ENCODE measurements at regions not wholly inside any gene's neighbourhood (a gene's known extent, or its start where the extent isn't known, plus 50 kb on each side); places are given as distances from the start of the nearest gene placed in this dataset.

DNA sequence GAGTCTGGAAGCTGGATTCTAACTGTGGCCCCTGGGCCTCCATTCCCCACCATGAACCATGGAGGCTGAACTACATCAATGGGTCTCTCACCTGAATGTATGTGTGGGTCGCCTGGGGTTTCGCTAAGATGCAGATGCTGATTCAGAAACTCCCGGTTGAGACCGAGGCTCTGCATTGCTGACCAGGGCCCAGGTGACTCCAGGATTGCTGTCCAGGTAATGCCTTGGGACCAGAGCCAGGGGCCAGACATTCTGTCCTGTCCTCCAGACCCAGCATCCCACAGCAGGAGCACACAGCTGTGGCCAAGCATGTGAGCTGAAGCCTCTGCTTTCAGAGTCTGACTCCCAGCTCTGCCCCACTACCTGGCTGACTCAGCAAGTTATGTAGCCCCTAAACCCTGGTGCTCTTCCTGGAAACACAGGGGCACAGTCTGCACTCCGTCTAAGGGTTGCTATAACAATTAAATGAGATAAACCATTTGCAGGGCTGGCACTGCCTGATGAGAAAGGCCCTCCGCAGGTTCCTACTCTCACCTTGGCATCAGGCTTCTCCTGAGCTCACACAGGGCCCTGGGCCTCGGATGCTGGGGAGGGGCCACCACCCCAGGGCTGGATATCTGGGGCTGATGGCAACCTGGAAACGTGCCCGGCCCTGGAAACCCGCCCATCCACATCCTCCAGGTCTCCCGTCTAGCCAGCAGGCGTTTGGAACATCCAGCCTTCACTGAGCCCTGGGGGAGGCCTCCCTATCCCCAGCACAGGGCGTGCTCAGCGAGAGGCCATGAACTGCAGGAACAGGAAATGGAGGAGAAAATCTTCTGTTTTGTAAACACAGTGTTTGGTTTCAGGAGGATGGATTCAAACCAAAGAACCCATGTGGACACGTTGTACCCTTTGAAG, 175.7 kb downstream of the DLL1 start:
- Histone ChIP-seq H3K9me1 (replicated peaks; ENCODE audit: control insufficient read depth, extremely low read depth, insufficient read depth, low read length) (no peaks in the 10 kb centered on the region), H3K27me3 (ENCODE audit: control insufficient read depth in 2 of 2, insufficient read depth in 2 of 2, low read length in 2 of 2) (no peaks in the 10 kb centered on the region), H3K9ac (replicated peaks; ENCODE audit: extremely low read depth, insufficient read depth, low read length) (no peak overlapping the region), H2AFZ (ENCODE audit: low read depth, low read length) (no peak overlapping the region), H3K4me3 (replicated peaks in 1 of 3; ENCODE audit: insufficient read depth in 1 of 3, low read depth in 1 of 3, low read length in 3 of 3) (no peak overlapping the region), H3K36me3 (ENCODE audit: control insufficient read depth in 2 of 2, extremely low read depth in 1 of 2, insufficient read depth in 2 of 2, low read length in 2 of 2) (no peaks in the 10 kb centered on the region), H3K4me1 (ENCODE audit: control insufficient read depth, extremely low read depth, insufficient read depth, low read length) (no peaks in the 10 kb centered on the region), H3K79me2 (ENCODE audit: control insufficient read depth, insufficient read depth, low read length) (no peaks in the 10 kb centered on the region), H3K9me3 (replicated peaks; ENCODE audit: control insufficient read depth, insufficient read depth, low read length) (no peaks in the 10 kb centered on the region), H3K27ac (ENCODE audit: insufficient read depth, low read depth, low read length) (no peak overlapping the region), H3K4me2 (ENCODE audit: insufficient read depth, low read length) (no peak overlapping the region), H4K20me1 (replicated peaks; ENCODE audit: control insufficient read depth, extremely low read depth, insufficient read depth, low read length) (no peaks in the 10 kb centered on the region)
- no peak for DNase-seq (ENCODE audit: low read depth, low spot score)
- ChIA-PET CTCF (no interaction called here), POLR2A (no interaction called here)
- BruUV-seq (replicated peaks) = no TSS peak
- TF ChIP-seq POLR2A (IDR thresholded peaks at IDR 0.05; ENCODE audit: low read depth, low read length) (no peak), EZH2 (IDR thresholded peaks at IDR 0.05; ENCODE audit: borderline replicate concordance, low read depth, low read length, severe bottlenecking) (no peak), GATA2 (IDR thresholded peaks at IDR 0.05; ENCODE audit: insufficient read depth, insufficient read length, low read depth, low read length) (no peak), FOS (IDR thresholded peaks at IDR 0.05; ENCODE audit: borderline replicate concordance, insufficient read depth, low read length) (no peak), POLR2AphosphoS5 (IDR thresholded peaks at IDR 0.05; ENCODE audit: insufficient read depth, low read depth, low read length) (no peak), JUN (IDR thresholded peaks at IDR 0.05; ENCODE audit: borderline replicate concordance, insufficient read depth, insufficient read length, low read depth) (no peak), MAX (IDR thresholded peaks at IDR 0.05; ENCODE audit: insufficient read depth, insufficient read length) (no peak)
- TF ChIP-seq, protein P1, sequence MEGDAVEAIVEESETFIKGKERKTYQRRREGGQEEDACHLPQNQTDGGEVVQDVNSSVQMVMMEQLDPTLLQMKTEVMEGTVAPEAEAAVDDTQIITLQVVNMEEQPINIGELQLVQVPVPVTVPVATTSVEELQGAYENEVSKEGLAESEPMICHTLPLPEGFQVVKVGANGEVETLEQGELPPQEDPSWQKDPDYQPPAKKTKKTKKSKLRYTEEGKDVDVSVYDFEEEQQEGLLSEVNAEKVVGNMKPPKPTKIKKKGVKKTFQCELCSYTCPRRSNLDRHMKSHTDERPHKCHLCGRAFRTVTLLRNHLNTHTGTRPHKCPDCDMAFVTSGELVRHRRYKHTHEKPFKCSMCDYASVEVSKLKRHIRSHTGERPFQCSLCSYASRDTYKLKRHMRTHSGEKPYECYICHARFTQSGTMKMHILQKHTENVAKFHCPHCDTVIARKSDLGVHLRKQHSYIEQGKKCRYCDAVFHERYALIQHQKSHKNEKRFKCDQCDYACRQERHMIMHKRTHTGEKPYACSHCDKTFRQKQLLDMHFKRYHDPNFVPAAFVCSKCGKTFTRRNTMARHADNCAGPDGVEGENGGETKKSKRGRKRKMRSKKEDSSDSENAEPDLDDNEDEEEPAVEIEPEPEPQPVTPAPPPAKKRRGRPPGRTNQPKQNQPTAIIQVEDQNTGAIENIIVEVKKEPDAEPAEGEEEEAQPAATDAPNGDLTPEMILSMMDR (IDR thresholded peaks at IDR 0.05; ENCODE audit: extremely low read depth in 1 of 2, insufficient read depth in 1 of 2, low read depth in 1 of 2, low read length in 2 of 2) = no peak
- intact Hi-C loops (cut with micrococcal nuclease) = no loop called here
- dilution Hi-C loops (cut with MboI; ENCODE audit: extremely low pct_ligation_motif_present, low sequenced_read_pairs) = no loop called here
- FAIRE-seq = no peak
